Calu3 (cell line): ENCODE measurements at regions not wholly inside any gene's neighbourhood (a gene's known extent, or its start where the extent isn't known, plus 50 kb on each side); places are given as distances from the start of the nearest gene placed in this dataset.

ENCODE experiments used
- BruUV-seq: library from RNA; stranded (reverse); fragments of 400-500 nt; replicated peaks from 2 replicates; lab custom pipeline; 2021; lab: Mats Ljungman, UMichigan
- CTCF ChIA-PET: fragments of 300-600 bp; sonication (Branson Sonifier 250); formaldehyde crosslinking; loops from one replicate; lab custom pipeline; 2022; ENCODE audit warnings: antibody characterized with exemption; lab: Charles Lee
- DNase-seq: peaks from one replicate; pipeline ENCODE4 v3.0.0; 2022
- H3K27ac Mint-ChIP-seq: one replicate; pipeline ENCODE4 v1.8.0; 2022; ENCODE audit warnings: mixed read lengths; ENCODE audit not compliant: unreplicated experiment
- H3K27me3 Mint-ChIP-seq: one replicate; pipeline ENCODE4 v1.8.0; 2022; ENCODE audit warnings: mixed read lengths; ENCODE audit not compliant: unreplicated experiment
- H3K36me3 Mint-ChIP-seq: one replicate; pipeline ENCODE4 v1.8.0; 2022; ENCODE audit warnings: mild to moderate bottlenecking, moderate library complexity, mixed read lengths; ENCODE audit not compliant: insufficient read depth, unreplicated experiment
- H3K4me1 Mint-ChIP-seq: one replicate; pipeline ENCODE4 v1.8.0; 2022; ENCODE audit warnings: mild to moderate bottlenecking, low read depth, mixed read lengths; ENCODE audit not compliant: unreplicated experiment
- H3K4me3 Mint-ChIP-seq: one replicate; pipeline ENCODE4 v1.8.0; 2022; ENCODE audit warnings: mild to moderate bottlenecking, low read depth, moderate library complexity, mixed read lengths; ENCODE audit not compliant: unreplicated experiment
- H3K9me3 Mint-ChIP-seq: one replicate; pipeline ENCODE4 v1.8.0; 2022; ENCODE audit warnings: low read depth, mixed read lengths; ENCODE audit not compliant: unreplicated experiment
- intact Hi-C: fragments of 100-400 bp; cut with micrococcal nuclease; formaldehyde crosslinking; loops from one replicate; pipeline ENCODE4 v1.10.0; 2022; ENCODE audit not compliant: unreplicated experiment
- TF ChIP-seq, protein P1 (sequence below): fragments of 200-600 bp; IDR thresholded peaks from one replicate; pipeline ENCODE4 v1.8.0; 2022; ENCODE audit warnings: antibody characterized with exemption; ENCODE audit not compliant: unreplicated experiment

DNA sequence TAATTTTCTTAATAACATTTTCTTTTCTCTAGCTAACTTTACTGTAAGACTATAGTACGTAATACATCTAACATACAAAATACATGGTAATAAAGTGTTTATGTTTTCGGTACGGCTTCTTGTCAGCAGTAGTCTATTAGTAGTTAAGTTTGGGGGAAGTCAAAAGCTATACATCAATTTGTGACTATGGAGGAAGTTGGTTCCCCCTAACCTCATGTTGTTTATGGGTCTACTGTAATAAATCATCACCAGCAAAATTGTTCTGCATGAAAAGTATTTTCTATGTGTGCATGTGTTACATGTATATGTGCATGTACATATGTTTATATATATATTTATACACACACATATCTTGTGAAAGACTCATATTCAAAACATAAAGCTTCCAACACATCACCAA is 303.0 kb downstream of the TRIB2 start:
- no peak for DNase-seq
- no peaks in the 10 kb centered on the region for H3K4me1 Mint-ChIP-seq
- CTCF ChIA-PET, result no interaction called here
- H3K36me3 Mint-ChIP-seq, result no peaks in the 10 kb centered on the region
- peaks cover 30% of the 10 kb centered on the region for H3K27me3 Mint-ChIP-seq
- peaks cover 5% of the 10 kb centered on the region for H3K9me3 Mint-ChIP-seq
- intact Hi-C loops, result loop anchor here (10.0 kb wide), 1 partner anchor 1415 kb away; no protein-coding TSS in a partner anchor
- H3K27ac Mint-ChIP-seq, result no peak overlapping the region
- TF ChIP-seq, protein P1, sequence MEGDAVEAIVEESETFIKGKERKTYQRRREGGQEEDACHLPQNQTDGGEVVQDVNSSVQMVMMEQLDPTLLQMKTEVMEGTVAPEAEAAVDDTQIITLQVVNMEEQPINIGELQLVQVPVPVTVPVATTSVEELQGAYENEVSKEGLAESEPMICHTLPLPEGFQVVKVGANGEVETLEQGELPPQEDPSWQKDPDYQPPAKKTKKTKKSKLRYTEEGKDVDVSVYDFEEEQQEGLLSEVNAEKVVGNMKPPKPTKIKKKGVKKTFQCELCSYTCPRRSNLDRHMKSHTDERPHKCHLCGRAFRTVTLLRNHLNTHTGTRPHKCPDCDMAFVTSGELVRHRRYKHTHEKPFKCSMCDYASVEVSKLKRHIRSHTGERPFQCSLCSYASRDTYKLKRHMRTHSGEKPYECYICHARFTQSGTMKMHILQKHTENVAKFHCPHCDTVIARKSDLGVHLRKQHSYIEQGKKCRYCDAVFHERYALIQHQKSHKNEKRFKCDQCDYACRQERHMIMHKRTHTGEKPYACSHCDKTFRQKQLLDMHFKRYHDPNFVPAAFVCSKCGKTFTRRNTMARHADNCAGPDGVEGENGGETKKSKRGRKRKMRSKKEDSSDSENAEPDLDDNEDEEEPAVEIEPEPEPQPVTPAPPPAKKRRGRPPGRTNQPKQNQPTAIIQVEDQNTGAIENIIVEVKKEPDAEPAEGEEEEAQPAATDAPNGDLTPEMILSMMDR, result no peak
- no peak overlapping the region for H3K4me3 Mint-ChIP-seq
- no TSS peak for BruUV-seq

- Mint-ChIP-seq H3K36me3 (no peaks in the 10 kb centered on the region), H3K27ac (no peak overlapping the region), H3K4me3 (no peak overlapping the region), H3K27me3 (peaks cover 25% of the 10 kb centered on the region), H3K9me3 (peaks cover 5% of the 10 kb centered on the region), H3K4me1 (no peaks in the 10 kb centered on the region)
- TF ChIP-seq, protein P1, result no peak
- CTCF ChIA-PET, result no interaction called here
- no peak for DNase-seq
- intact Hi-C loops, result no loop called here
- BruUV-seq, result no TSS peak
Observed at GRCh38 chr2:13020469-13020868, 303.7 kb downstream of the TRIB2 start.

DNA sequence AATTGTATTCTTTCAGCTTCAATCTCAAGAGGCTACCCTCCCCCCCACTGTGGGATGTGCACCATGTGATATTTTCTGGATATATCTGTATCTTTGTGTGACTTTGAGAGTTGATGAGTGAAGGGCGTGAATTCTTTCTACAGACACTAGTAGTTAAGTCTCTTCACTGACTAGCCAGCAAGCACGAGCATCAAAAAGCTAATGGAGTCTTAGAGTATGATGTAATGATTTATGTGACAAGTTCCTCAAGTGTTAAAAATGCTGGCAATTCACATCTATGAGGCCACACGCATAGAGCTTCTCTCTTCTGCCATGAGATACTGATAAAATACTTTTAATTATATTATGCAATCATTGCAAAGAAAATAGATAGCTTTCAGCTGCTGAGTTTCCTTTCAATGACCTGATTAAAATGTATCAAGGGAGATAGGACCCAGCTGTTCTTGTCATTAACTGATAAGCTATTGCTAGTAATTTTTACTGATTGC is 304.8 kb downstream of the TRIB2 start:
- no TSS peak for BruUV-seq
- DNase-seq, result no peak
- Mint-ChIP-seq H3K27ac (no peak overlapping the region), H3K4me3 (no peak overlapping the region), H3K9me3 (peaks cover 4% of the 10 kb centered on the region), H3K4me1 (no peaks in the 10 kb centered on the region), H3K36me3 (no peaks in the 10 kb centered on the region), H3K27me3 (peaks cover 25% of the 10 kb centered on the region)
- intact Hi-C loops, result no loop called here
- CTCF ChIA-PET, result no interaction called here
- TF ChIP-seq, protein P1, result no peak

- no peaks in the 10 kb centered on the region for H3K9me3 Mint-ChIP-seq
- H3K27ac Mint-ChIP-seq, result no peak overlapping the region
- no TSS peak for BruUV-seq
- intact Hi-C loops, result no loop called here
- H3K36me3 Mint-ChIP-seq, result no peaks in the 10 kb centered on the region
- TF ChIP-seq, protein P1, result no peak
- CTCF ChIA-PET, result no interaction called here
- H3K27me3 Mint-ChIP-seq, result no peaks in the 10 kb centered on the region
- no peaks in the 10 kb centered on the region for H3K4me1 Mint-ChIP-seq
- no peak overlapping the region for H3K4me3 Mint-ChIP-seq
- DNase-seq, result no peak
Observed at GRCh38 chr2:13030606-13031005, 313.9 kb downstream of the TRIB2 start.
